GM18951 (cell line): ENCODE measurements at regions not wholly inside any gene's neighbourhood (a gene's known extent, or its start where the extent isn't known, plus 50 kb on each side); places are given as distances from the start of the nearest gene placed in this dataset.

Source experiments
- POLR2A ChIP-seq: IDR thresholded peaks from 4 replicates; pipeline ENCODE4 v1.6.1; 2011; ENCODE audit warnings: mild to moderate bottlenecking; ENCODE audit not compliant: insufficient read length, insufficient read depth; ENCODE audit errors: extremely low read depth
- in situ Hi-C: fragments of 300-500 bp; cut with MboI; formaldehyde crosslinking; loops from one replicate; pipeline ENCODE4 v1.12.0; 2022; ENCODE audit warnings: low sequenced_read_pairs, mixed read lengths, inconsistent platforms; ENCODE audit not compliant: unreplicated experiment

GRCh38 chr7:46245586-46246111, 324.6 kb upstream of the IGFBP3 start:
- in situ Hi-C loops: no loop called here
- no peak for TF ChIP-seq POLR2A

GRCh38 chr7:46244757-46245156, 323.7 kb upstream of the IGFBP3 start:
- in situ Hi-C loops: no loop called here
- TF ChIP-seq POLR2A: no peak

GRCh38 chr7:46243406-46243805, 322.3 kb upstream of the IGFBP3 start:
- in situ Hi-C loops: no loop called here
- no peak for TF ChIP-seq POLR2A

GRCh38 chr7:46239846-46240245, 318.8 kb upstream of the IGFBP3 start:
- no peak for TF ChIP-seq POLR2A
- in situ Hi-C loops: no loop called here

- in situ Hi-C loops: no loop called here
- TF ChIP-seq POLR2A: no peak
These were observed 316.4 kb upstream of the IGFBP3 start for GRCh38 chr7:46237466-46237865.

- in situ Hi-C loops: no loop called here
- TF ChIP-seq POLR2A: no peak
These were observed 312.7 kb upstream of the IGFBP3 start for GRCh38 chr7:46233585-46234329.

GRCh38 chr7:46230990-46231305, 309.9 kb upstream of the IGFBP3 start:
- no peak for TF ChIP-seq POLR2A

GRCh38 chr7:46230298-46230989, 309.4 kb upstream of the IGFBP3 start:
- in situ Hi-C loops: no loop called here

More at GRCh38 chr7:46230990-46231305, 309.9 kb upstream of the IGFBP3 start:
- in situ Hi-C loops: no loop called here

GRCh38 chr7:46229409-46229808, 308.3 kb upstream of the IGFBP3 start:
- in situ Hi-C loops: no loop called here
- TF ChIP-seq POLR2A: no peak

More at GRCh38 chr7:46230298-46230989, 309.4 kb upstream of the IGFBP3 start:
- TF ChIP-seq POLR2A: no peak

- TF ChIP-seq POLR2A: no peak
- in situ Hi-C loops: no loop called here
These were observed 305.8 kb upstream of the IGFBP3 start for GRCh38 chr7:46226860-46227259.

- in situ Hi-C loops: no loop called here
- no peak for TF ChIP-seq POLR2A
These were observed 303.3 kb upstream of the IGFBP3 start for GRCh38 chr7:46224363-46224762.

- in situ Hi-C loops: no loop called here
- TF ChIP-seq POLR2A: no peak
These were observed 299.1 kb upstream of the IGFBP3 start for GRCh38 chr7:46220066-46220630.

- in situ Hi-C loops: no loop called here
- TF ChIP-seq POLR2A: no peak
These were observed 297.6 kb upstream of the IGFBP3 start for GRCh38 chr7:46218461-46219200.
